Brain microvascular endothelial cell (primary cell): ENCODE measurements at regions not wholly inside any gene's neighbourhood (a gene's known extent, or its start where the extent isn't known, plus 50 kb on each side); places are given as distances from the start of the nearest gene placed in this dataset.
A peak's percentile ranks its signal among the peaks of the same experiment; 100 is the strongest.

Source experiments
- DNase-seq: peaks from one replicate; pipeline ENCODE4 v3.0.0-alpha.2; 2020
- H3K27ac ChIP-seq: fragments of 250-450 bp; sonication (Bioruptor Pico); 2 replicates; pipeline ENCODE4 v1.5.1; 2020; ENCODE audit warnings: mild to moderate bottlenecking, moderate library complexity
- H3K27me3 ChIP-seq: fragments of 250-450 bp; sonication (Bioruptor Pico); replicated peaks from 2 replicates; pipeline ENCODE4 v1.5.1; 2020; ENCODE audit warnings: mild to moderate bottlenecking
- H3K36me3 ChIP-seq: fragments of 250-450 bp; sonication (Bioruptor Pico); replicated peaks from 2 replicates; pipeline ENCODE4 v1.5.1; 2020; ENCODE audit warnings: mild to moderate bottlenecking
- H3K4me3 ChIP-seq: 2 replicates; pipeline ENCODE4 v1.5.1; 2011; ENCODE audit warnings: low read depth, mild to moderate bottlenecking, control low read depth, low read length, moderate library complexity
- CTCF ChIP-seq: IDR thresholded peaks from 2 replicates; pipeline ENCODE4 v1.5.1; 2011; ENCODE audit warnings: low read depth, mild to moderate bottlenecking, moderate library complexity, low read length, control low read depth, inconsistent platforms; ENCODE audit errors: missing control alignments
- in situ Hi-C: cut with HindIII; loops from 2 replicates; pipeline ENCODE4 v1.10.0; 2017; ENCODE audit warnings: low sequenced_read_pairs, low pct_ligation_motif_present

- no peaks in the 10 kb centered on the region for H3K36me3 ChIP-seq
- in situ Hi-C loops, result no loop called here
Observed at GRCh38 chrX:13506574-13506973, 62.8 kb upstream of the EGFL6 start.

GRCh38 chrX:13502590-13502989 is 66.8 kb upstream of the EGFL6 start:
- no peak for TF ChIP-seq CTCF
- DNase-seq, result no peak
- Histone ChIP-seq H3K27me3 (no peaks in the 10 kb centered on the region), H3K36me3 (no peaks in the 10 kb centered on the region), H3K27ac (no peak overlapping the region), H3K4me3 (no peak overlapping the region)
- in situ Hi-C loops, result no loop called here

More at GRCh38 chrX:13506574-13506973, 62.8 kb upstream of the EGFL6 start:
- Histone ChIP-seq H3K27me3 (no peaks in the 10 kb centered on the region), H3K27ac (no peak overlapping the region), H3K4me3 (no peak overlapping the region)
- peak; percentile 12 for DNase-seq
- TF ChIP-seq CTCF, result peak; percentile 82

GRCh38 chrX:13499736-13500135 is 69.7 kb upstream of the EGFL6 start:
- no peak for DNase-seq
- no peak for TF ChIP-seq CTCF
- H3K4me3 ChIP-seq, result no peak overlapping the region
- H3K27ac ChIP-seq, result no peak overlapping the region
- H3K27me3 ChIP-seq, result no peaks in the 10 kb centered on the region
- H3K36me3 ChIP-seq, result no peaks in the 10 kb centered on the region
- in situ Hi-C loops, result no loop called here

GRCh38 chrX:13498238-13498637 is 71.2 kb upstream of the EGFL6 start:
- DNase-seq, result no peak
- no peak for TF ChIP-seq CTCF
- no peak overlapping the region for H3K4me3 ChIP-seq
- H3K27me3 ChIP-seq, result no peaks in the 10 kb centered on the region
- H3K36me3 ChIP-seq, result no peaks in the 10 kb centered on the region
- H3K27ac ChIP-seq, result no peak overlapping the region
- in situ Hi-C loops, result no loop called here

GRCh38 chrX:13495232-13495631 is 74.2 kb upstream of the EGFL6 start:
- Histone ChIP-seq H3K4me3 (no peak overlapping the region), H3K27ac (no peak overlapping the region), H3K27me3 (no peaks in the 10 kb centered on the region), H3K36me3 (no peaks in the 10 kb centered on the region)
- no peak for DNase-seq
- TF ChIP-seq CTCF, result no peak
- in situ Hi-C loops, result no loop called here

GRCh38 chrX:13494562-13494961 is 74.8 kb upstream of the EGFL6 start:
- no peak for TF ChIP-seq CTCF
- Histone ChIP-seq H3K4me3 (no peak overlapping the region), H3K27me3 (no peaks in the 10 kb centered on the region), H3K36me3 (no peaks in the 10 kb centered on the region), H3K27ac (no peak overlapping the region)
- no peak for DNase-seq
- in situ Hi-C loops, result no loop called here
